Effector memory CD4-positive, alpha-beta T cell (primary cell): ENCODE measurements at regions not wholly inside any gene's neighbourhood (a gene's known extent, or its start where the extent isn't known, plus 50 kb on each side); places are given as distances from the start of the nearest gene placed in this dataset.

Source experiments
- DNase-seq, 3 donors: peaks; one replicate each; pipeline ENCODE4 v3.0.0-alpha.2; 2020
- H3K27ac ChIP-seq: 2 replicates; pipeline ENCODE4 v1.7.0; 2013; ENCODE audit warnings: mild to moderate bottlenecking, low read length, moderate library complexity; ENCODE audit not compliant: insufficient read depth, poor library complexity, severe bottlenecking
- H3K27me3 ChIP-seq: replicated peaks from 2 replicates; pipeline ENCODE4 v1.7.0; 2013; ENCODE audit warnings: mild to moderate bottlenecking, low read length; ENCODE audit not compliant: insufficient read depth, control insufficient read depth, poor library complexity, severe bottlenecking
- H3K36me3 ChIP-seq: 2 replicates; pipeline ENCODE4 v1.7.0; 2013; ENCODE audit warnings: mild to moderate bottlenecking, low read length, moderate library complexity; ENCODE audit not compliant: control insufficient read depth, insufficient read depth
- H3K4me1 ChIP-seq: 2 replicates; pipeline ENCODE4 v1.7.0; 2013; ENCODE audit warnings: low read length, mild to moderate bottlenecking; ENCODE audit not compliant: control insufficient read depth, insufficient read depth, poor library complexity, severe bottlenecking
- H3K4me3 ChIP-seq: 2 replicates; pipeline ENCODE4 v1.7.0; 2013; ENCODE audit warnings: low read length, low read depth, mild to moderate bottlenecking; ENCODE audit not compliant: insufficient read depth, poor library complexity, severe bottlenecking
- H3K9me3 ChIP-seq: 2 replicates; pipeline ENCODE4 v1.7.0; 2013; ENCODE audit warnings: mild to moderate bottlenecking, low read length, moderate library complexity; ENCODE audit not compliant: control insufficient read depth

GRCh38 chr13:73138276-73138637, 79.5 kb downstream of the KLF5 start:
- no peak for DNase-seq
- H3K27ac ChIP-seq: no peak overlapping the region
- H3K4me1 ChIP-seq: no peaks in the 10 kb centered on the region

DNA sequence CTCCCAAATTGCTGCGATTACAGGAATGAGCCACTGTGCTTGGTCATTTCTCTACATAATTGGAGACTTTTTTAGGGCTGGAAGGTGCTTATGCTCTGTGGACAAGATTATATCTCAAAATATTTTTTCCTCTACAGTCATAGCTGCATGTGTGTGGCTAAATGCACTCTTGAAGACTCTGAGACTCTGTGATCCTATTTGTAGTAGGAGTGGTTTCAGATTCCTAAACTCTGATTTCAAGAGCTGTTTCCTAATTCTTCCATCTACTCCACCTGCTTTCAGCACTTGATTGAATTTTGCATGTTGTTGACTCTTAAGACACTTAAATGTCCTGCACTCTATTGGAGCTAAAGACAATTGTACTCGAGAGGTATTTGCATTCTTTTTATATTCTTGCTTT, 78.0 kb downstream of the KLF5 start:
- Histone ChIP-seq H3K4me3 (no peak overlapping the region), H3K27ac (no peak overlapping the region), H3K36me3 (no peaks in the 10 kb centered on the region), H3K27me3 (no peaks in the 10 kb centered on the region), H3K9me3 (no peaks in the 10 kb centered on the region), H3K4me1 (no peaks in the 10 kb centered on the region)
- DNase-seq: no peak

More at GRCh38 chr13:73138276-73138637, 79.5 kb downstream of the KLF5 start:
- H3K36me3 ChIP-seq: no peaks in the 10 kb centered on the region
- H3K9me3 ChIP-seq: no peaks in the 10 kb centered on the region
- no peak overlapping the region for H3K4me3 ChIP-seq
- H3K27me3 ChIP-seq: no peaks in the 10 kb centered on the region

DNA sequence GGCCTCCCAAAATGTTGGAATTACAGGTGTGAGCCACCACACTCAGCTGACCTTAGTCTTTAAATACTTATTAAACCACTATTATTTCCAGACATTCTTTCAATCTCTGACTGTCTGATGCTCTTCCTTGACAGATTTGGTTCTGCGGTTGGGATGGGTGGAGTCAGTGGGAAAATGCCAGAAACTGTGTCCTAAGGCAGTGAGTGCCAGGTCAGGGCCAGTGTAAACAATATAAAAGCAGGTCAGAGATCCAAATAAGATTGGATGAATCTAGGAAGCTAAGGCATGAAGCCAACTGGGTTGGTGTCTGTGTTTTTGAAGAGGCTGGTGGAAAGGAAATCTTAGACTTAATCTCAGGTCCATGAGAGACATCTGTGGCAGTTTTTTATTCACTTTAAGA, 74.7 kb downstream of the KLF5 start:
- Histone ChIP-seq H3K27ac (no peak overlapping the region), H3K9me3 (no peaks in the 10 kb centered on the region), H3K4me3 (no peak overlapping the region), H3K4me1 (no peaks in the 10 kb centered on the region), H3K36me3 (no peaks in the 10 kb centered on the region), H3K27me3 (no peaks in the 10 kb centered on the region)
- no peak for DNase-seq

DNA sequence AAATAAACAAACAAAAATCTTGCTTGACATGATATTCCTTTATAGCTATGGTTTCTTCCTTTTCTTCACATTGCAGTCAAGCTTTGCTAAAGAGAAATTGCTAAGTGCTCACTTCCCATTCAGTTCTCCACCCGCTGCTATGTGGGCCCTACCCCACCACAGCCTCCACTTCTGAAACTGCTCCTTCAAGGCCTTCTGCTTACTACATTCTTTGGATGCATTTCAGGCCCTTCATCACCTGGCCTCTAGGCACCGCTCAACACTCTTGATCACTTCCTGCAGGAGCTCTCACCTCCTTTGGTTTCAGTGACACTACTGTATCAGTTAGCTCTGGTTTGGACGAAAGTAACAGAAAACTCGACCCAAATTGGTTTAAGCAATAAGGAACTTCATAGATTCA, 72.4 kb downstream of the KLF5 start:
- no peaks in the 10 kb centered on the region for H3K9me3 ChIP-seq
- DNase-seq: no peak
- H3K4me1 ChIP-seq: no peaks in the 10 kb centered on the region
- no peak overlapping the region for H3K4me3 ChIP-seq
- no peaks in the 10 kb centered on the region for H3K27me3 ChIP-seq
- H3K27ac ChIP-seq: no peak overlapping the region
- H3K36me3 ChIP-seq: no peaks in the 10 kb centered on the region

- Histone ChIP-seq H3K4me1 (no peaks in the 10 kb centered on the region), H3K4me3 (no peak overlapping the region), H3K36me3 (no peaks in the 10 kb centered on the region), H3K27ac (no peak overlapping the region), H3K27me3 (no peaks in the 10 kb centered on the region), H3K9me3 (no peaks in the 10 kb centered on the region)
- DNase-seq: no peak
Measured at GRCh38 chr13:73129023-73129422, 70.2 kb downstream of the KLF5 start.
